ENCODE measurements at regions not wholly inside any gene's neighbourhood (a gene's known extent, or its start where the extent isn't known, plus 50 kb on each side); places are given as distances from the start of the nearest gene placed in this dataset.

DNA sequence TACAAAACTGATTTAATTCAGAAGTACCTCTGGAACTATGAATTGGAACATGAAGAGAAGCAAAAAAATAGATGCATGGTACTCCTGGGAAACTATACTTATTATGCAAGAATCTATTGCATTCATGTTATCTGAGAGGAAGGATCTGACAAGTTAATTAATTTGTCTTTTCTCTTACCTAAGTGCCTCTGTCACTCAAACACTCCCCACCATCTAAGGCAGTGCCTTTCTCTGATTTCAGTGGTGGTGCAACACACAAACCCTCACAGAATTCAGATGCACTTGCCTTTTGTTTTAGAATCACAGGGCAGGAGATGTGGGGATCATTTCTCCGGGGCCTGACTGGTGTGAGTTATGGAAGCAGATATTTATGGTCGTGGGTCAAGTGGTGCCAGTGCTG, 52.5 kb upstream of the C9orf72 start:
- no peaks in the 10 kb centered on the region for H3K4me1 Mint-ChIP-seq
- no peak overlapping the region for H3K4me3 Mint-ChIP-seq
- H3K9me3 Mint-ChIP-seq: no peaks in the 10 kb centered on the region
- no peak for ATAC-seq (replicated peaks)
- peaks cover 6% of the 10 kb centered on the region for H3K27me3 Mint-ChIP-seq
- H3K36me3 Mint-ChIP-seq (ENCODE audit: low read depth): no peaks in the 10 kb centered on the region
- H3K27ac Mint-ChIP-seq: no peak overlapping the region

DNA sequence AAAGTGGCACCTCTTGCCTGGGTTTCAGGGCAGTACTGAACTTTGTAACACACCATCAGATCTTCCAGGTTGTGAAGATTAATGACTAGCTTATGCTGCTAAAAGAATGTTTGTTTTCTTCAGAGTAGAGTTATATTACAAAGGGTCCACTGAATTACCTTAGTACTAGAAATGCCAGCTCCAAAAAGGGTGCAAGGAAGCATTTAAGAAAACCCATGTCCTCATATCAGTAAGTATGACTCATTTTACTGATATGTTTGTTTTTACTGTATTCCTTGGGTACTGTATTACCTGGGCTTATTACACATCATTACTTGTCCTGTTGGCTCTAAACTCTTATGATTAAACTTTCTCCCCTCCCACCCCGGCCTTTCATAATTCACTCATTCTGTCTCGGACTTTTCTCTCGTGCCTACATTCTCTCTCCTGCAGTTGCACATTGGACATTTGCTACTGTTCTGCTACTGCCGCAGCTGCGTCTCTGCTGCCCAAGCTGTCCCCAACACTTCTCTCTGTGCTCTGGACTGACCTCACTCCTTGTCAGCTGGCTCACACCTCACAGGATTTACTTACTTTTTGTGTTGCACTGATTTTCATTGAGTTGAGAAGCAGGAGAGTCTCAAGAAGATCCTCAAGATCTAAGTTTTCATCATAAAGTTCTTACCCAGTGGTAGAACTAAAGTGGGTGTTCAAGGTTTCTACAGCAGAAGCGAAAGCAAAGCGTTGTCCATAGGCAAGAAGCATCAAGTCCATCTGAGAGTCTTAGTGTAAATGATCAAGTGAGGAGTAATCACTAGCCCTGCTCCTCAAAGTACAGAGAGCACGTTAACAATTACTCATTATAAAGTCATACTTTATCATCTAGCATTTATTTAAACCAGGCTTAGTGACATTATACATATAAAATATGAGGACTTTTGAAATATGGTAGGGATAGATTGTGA, 53.2 kb upstream of the C9orf72 start:
- no peaks in the 10 kb centered on the region for H3K36me3 Mint-ChIP-seq (ENCODE audit: low read depth)
- no peaks in the 10 kb centered on the region for H3K4me1 Mint-ChIP-seq
- H3K27me3 Mint-ChIP-seq: peaks cover 14% of the 10 kb centered on the region
- H3K9me3 Mint-ChIP-seq: no peaks in the 10 kb centered on the region
- H3K4me3 Mint-ChIP-seq: no peak overlapping the region
- peak; percentile 39 for ATAC-seq (replicated peaks)
- H3K27ac Mint-ChIP-seq: no peak overlapping the region

DNA sequence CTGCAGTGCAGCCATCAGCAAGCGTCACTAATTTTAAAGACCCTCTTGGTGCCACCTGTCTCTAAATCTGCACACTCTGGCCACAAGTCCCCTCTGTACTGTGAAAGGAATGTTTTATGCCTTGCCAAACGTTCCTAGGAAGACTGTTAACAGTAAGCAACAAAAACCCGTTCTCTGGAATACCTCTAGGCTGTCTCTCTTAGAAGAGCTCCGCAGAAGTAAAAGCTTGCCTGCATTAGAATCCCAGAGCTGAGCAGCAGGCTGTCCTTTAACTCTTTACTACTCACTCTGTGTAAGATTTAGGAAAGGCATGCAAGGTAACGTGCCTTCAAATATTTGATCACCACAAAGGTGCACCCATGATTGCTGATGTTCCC, 53.9 kb upstream of the C9orf72 start:
- ATAC-seq (replicated peaks): no peak
- Mint-ChIP-seq H3K4me3 (no peak overlapping the region), H3K36me3 (ENCODE audit: low read depth) (no peaks in the 10 kb centered on the region), H3K9me3 (no peaks in the 10 kb centered on the region), H3K27ac (no peak overlapping the region), H3K27me3 (peaks cover 16% of the 10 kb centered on the region), H3K4me1 (no peaks in the 10 kb centered on the region)

DNA sequence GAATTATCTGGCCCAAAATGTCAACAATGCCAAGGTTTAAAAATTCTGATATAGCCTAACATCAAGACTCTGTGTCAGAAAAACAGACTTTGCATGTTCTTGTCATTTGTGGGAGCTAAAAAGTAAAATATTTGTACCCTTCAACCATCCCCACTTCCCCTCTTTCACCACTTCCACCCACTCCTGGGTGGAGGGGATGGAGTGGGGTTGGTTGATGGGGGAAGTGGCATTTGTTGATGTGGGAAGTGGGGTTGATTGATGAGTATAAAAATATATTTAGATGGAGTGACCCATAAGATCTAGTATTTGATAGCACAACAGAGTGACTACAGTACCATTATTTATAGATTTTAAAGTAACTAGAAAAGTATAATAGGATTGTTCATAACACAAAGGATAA, 55.0 kb upstream of the C9orf72 start:
- no peaks in the 10 kb centered on the region for H3K36me3 Mint-ChIP-seq (ENCODE audit: low read depth)
- H3K4me1 Mint-ChIP-seq: no peaks in the 10 kb centered on the region
- no peak for ATAC-seq (replicated peaks)
- H3K27ac Mint-ChIP-seq: no peak overlapping the region
- H3K27me3 Mint-ChIP-seq: peaks cover 17% of the 10 kb centered on the region
- H3K4me3 Mint-ChIP-seq: no peak overlapping the region
- H3K9me3 Mint-ChIP-seq: no peaks in the 10 kb centered on the region

DNA sequence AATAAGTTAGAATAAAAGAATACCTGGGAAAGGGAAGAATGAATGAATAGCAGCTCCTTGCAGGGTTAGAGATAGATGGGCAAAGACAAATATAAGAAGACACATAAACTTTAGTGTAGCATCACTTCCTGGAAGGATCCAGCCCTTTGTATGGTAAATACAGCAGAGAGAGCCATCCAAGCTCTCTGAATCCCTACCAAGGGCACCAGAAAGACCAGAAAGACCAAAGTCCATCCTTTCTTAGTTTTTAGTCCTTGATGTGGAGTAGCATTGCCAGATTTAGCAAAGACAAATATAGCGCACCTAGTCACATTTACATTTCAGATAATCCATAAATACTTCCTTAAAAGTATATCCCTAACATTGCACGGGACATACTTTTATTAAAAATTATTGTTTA, 56.1 kb upstream of the C9orf72 start:
- Mint-ChIP-seq H3K27me3 (peaks cover 25% of the 10 kb centered on the region), H3K4me1 (no peaks in the 10 kb centered on the region), H3K27ac (no peak overlapping the region), H3K9me3 (no peaks in the 10 kb centered on the region), H3K36me3 (ENCODE audit: low read depth) (no peaks in the 10 kb centered on the region), H3K4me3 (no peak overlapping the region)
- ATAC-seq (replicated peaks): no peak

DNA sequence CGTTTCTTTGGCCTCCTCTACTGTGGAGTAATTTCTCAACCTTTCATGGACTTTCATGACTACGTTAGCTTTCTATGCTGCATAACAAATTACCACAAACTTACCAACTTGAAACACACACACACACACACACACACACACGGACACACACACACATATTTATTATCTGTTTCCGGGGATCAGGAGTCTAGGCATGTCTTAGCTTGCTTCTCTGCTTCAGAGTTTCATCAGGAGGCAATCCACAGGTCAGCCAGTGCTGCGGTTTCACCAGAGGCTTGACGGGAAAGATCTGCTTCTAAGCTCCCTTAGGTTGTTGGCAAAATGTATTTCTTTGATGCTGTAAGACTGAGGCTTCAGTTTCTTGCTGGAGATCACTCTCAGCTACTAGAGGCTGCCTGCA, 59.0 kb upstream of the C9orf72 start:
- no peak overlapping the region for H3K27ac Mint-ChIP-seq
- H3K36me3 Mint-ChIP-seq (ENCODE audit: low read depth): no peaks in the 10 kb centered on the region
- peaks cover 20% of the 10 kb centered on the region for H3K27me3 Mint-ChIP-seq
- H3K9me3 Mint-ChIP-seq: no peaks in the 10 kb centered on the region
- no peak overlapping the region for H3K4me3 Mint-ChIP-seq
- no peak for ATAC-seq (replicated peaks)
- H3K4me1 Mint-ChIP-seq: no peaks in the 10 kb centered on the region

DNA sequence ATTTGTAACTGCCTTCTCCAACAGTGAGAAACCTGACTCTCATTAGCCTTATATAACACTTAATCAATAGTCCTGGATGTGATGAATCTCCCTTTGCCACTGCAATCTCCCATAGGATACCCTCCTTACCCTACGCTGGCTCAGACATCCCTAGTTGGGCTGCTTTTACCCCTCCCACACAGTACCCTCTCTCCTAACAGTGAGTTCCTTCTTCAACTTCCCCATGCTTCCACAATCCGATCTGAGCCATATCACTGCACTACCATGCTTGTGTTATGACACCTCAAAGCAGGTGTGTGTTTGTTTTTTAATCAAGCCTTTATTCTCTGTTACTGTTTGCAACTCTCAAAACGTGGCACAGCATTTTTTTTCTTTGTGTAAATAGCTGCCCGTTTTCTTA, 60.5 kb upstream of the C9orf72 start:
- Mint-ChIP-seq H3K4me3 (no peak overlapping the region), H3K27ac (no peak overlapping the region), H3K9me3 (no peaks in the 10 kb centered on the region), H3K27me3 (peaks cover 20% of the 10 kb centered on the region), H3K4me1 (no peaks in the 10 kb centered on the region), H3K36me3 (ENCODE audit: low read depth) (no peaks in the 10 kb centered on the region)
- no peak for ATAC-seq (replicated peaks)

DNA sequence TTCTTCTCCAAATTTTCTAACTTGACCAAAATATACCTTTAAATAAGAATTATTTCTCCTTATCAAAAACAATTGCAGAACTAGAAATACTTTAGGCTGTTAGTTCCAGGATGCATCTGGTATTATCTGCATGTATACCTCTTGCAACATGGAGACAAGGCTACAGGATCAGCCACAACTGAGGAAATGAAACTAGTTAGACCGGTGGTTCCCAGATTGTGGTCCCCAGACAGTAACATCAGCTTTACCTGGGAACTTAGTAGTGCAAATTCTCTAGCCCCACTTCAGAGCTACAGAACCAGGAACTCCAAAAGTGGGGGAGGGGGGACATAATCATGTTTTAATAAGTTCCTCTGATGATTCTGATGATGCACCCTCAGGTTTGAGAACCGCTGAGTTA, 61.6 kb upstream of the C9orf72 start:
- no peak for ATAC-seq (replicated peaks)
- Mint-ChIP-seq H3K4me1 (no peaks in the 10 kb centered on the region), H3K4me3 (no peak overlapping the region), H3K27ac (no peak overlapping the region), H3K36me3 (ENCODE audit: low read depth) (no peaks in the 10 kb centered on the region), H3K27me3 (peaks cover 20% of the 10 kb centered on the region), H3K9me3 (no peaks in the 10 kb centered on the region)

DNA sequence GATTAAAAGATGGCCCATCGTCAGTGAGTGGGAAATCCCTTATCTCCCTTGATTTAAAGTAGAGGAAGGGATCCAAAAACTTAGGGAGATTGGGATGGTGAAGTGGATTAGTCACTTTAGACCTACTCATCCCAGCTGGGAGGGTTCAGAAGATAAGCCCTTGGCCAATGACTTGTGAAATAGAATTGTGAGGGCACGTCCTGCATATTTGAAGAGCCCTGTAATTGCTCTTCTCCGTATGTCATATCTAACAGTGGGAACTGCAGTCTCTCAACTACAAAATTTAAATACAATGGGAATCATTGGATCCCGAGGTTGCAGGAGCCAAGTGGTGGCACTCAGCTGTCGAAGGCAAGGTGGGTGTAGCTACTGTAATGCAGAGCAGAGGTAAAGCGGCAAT, 65.4 kb upstream of the C9orf72 start:
- H3K4me3 Mint-ChIP-seq: no peak overlapping the region

DNA sequence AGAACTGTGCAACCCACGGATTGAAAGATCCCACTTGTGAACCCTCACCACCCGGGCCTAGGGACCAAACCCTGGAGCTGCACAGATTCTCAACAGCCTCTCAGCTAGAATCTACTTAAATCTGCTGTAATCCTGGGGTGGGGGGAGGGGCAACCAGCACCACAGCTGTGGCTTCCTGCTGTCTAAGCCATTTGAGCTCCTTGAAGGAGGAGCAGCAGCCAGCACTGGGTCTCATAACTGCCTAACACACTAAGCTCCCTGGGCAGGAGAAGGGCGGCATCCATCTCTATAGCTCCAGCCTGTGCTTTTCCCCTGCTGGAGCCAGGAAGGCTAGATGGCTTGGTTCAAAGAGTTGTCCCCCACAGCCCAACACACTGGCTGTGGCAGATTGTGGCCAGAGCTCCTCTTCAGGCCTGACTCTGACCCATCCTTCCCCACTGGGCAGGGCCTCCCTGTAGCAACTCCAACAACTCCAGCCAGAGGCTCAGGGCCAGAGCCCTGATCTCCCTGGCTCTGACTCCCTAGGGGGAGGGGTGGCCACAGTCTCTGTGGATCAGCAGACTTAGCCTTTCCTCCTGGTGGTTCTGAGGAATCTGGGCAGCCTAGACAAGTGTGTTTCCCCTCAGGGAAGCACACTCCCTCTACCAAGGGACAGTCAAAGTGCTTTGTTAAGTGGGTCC, 72.0 kb upstream of the C9orf72 start:
- H3K9me3 Mint-ChIP-seq: no peaks in the 10 kb centered on the region
- no peak for ATAC-seq (replicated peaks)
- H3K4me1 Mint-ChIP-seq: no peaks in the 10 kb centered on the region
- H3K4me3 Mint-ChIP-seq: no peak overlapping the region
- H3K36me3 Mint-ChIP-seq (ENCODE audit: low read depth): no peaks in the 10 kb centered on the region
- H3K27me3 Mint-ChIP-seq: peaks cover 10% of the 10 kb centered on the region
- no peak overlapping the region for H3K27ac Mint-ChIP-seq

More for the DNA sequence above, 65.4 kb upstream of the C9orf72 start:
- no peak for ATAC-seq (replicated peaks)
- H3K27me3 Mint-ChIP-seq: peaks cover 3% of the 10 kb centered on the region
- no peaks in the 10 kb centered on the region for H3K36me3 Mint-ChIP-seq (ENCODE audit: low read depth)
- H3K9me3 Mint-ChIP-seq: no peaks in the 10 kb centered on the region
- no peak overlapping the region for H3K27ac Mint-ChIP-seq
- no peaks in the 10 kb centered on the region for H3K4me1 Mint-ChIP-seq

DNA sequence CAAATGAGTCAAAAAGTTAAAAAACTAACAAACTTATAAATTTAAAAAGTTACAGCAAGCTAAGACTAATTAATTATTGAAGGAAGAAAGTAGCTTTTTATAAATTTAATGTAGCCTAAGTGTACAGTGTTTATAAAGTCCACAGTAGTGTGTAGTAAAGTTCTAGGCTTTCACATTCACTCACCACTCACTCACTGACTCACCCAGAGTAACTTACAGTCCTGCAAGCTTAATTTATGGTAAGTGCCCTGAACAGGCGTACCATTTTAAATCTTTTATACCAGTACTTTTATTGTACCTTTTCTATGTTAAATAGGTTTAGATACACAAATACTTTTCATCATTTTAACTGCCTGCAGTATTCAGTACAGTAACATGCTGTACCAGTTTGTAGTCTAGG, 80.0 kb upstream of the C9orf72 start:
- Mint-ChIP-seq H3K9me3 (no peaks in the 10 kb centered on the region), H3K4me1 (no peaks in the 10 kb centered on the region), H3K27ac (no peak overlapping the region), H3K27me3 (no peaks in the 10 kb centered on the region), H3K36me3 (ENCODE audit: low read depth) (no peaks in the 10 kb centered on the region), H3K4me3 (no peak overlapping the region)
- no peak for ATAC-seq (replicated peaks)

DNA sequence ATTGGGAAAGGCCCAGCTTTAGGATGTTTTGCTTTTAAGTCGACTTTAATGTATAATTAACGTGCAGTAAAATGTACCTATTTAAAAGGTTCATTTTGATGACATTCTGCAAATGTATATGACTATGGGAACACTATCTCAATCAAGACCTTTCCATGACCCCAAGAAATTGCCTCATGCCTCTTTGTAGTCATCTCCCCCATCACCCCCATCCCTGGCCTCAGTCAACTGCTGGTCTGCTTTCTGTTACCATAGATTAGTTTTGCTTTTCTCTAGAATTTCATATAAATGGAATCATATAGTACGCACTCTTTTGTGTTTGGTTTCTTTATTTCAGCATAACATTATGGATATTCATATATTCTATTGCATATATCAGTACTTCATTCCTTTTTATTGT, 80.7 kb upstream of the C9orf72 start:
- H3K4me1 Mint-ChIP-seq: no peaks in the 10 kb centered on the region
- no peak overlapping the region for H3K27ac Mint-ChIP-seq
- H3K9me3 Mint-ChIP-seq: no peaks in the 10 kb centered on the region
- H3K27me3 Mint-ChIP-seq: no peaks in the 10 kb centered on the region
- H3K4me3 Mint-ChIP-seq: no peak overlapping the region
- H3K36me3 Mint-ChIP-seq (ENCODE audit: low read depth): no peaks in the 10 kb centered on the region
- ATAC-seq (replicated peaks): no peak

DNA sequence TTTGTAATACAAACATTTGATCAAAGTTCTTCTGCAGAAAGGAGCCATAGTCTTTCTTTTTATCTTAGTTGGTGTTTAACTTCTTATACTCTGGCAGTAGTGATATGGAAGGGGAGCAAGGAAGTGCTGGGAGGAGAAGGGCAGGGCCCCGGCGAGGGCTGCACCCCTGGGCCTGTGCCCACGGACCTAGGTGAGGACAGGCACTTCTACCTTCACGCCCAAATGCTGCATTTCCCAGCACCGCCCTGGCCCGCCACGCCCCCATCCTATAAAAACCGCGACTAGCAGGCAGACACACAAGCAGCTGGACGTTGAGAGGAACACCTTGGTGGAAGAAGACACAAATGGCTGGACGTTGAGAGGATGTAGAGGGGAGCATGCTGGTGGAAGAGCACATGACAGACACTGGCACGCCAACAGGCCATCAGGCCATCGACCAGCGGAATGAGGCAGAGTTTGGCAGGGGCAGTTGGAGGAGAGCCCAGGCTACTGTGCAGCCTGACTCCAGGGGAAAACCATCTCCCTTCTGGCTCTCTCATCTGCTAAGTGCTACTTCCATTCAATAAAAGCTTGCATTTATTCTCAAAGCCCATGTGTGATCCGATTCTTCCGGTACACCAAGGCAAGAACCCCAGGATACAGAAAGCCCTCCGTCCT, 81.5 kb upstream of the C9orf72 start:
- Mint-ChIP-seq H3K4me3 (no peak overlapping the region), H3K27ac (no peak overlapping the region), H3K36me3 (ENCODE audit: low read depth) (no peaks in the 10 kb centered on the region), H3K4me1 (no peaks in the 10 kb centered on the region), H3K27me3 (no peaks in the 10 kb centered on the region), H3K9me3 (no peaks in the 10 kb centered on the region)
- ATAC-seq (replicated peaks): no peak

DNA sequence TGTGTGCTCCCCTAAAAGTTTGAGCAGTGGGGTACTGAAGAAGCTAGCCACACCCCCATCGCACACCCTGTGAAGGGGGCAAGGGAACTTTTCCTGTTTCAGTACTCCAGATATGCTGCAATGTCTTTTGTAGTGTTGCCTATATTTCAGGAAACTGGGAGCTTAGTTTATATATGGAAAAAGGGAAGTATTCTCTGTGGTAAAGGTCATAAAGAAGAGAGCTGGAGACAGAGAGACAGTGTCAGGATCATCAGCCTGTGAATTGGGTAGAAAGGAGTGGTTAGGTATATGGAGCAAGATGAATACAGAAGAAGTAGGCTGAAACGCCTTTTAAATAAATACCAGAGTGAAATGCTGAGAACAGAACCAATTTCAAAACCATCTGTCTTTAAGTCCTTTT, 82.2 kb upstream of the C9orf72 start:
- H3K36me3 Mint-ChIP-seq (ENCODE audit: low read depth): no peaks in the 10 kb centered on the region
- no peak for ATAC-seq (replicated peaks)

DNA sequence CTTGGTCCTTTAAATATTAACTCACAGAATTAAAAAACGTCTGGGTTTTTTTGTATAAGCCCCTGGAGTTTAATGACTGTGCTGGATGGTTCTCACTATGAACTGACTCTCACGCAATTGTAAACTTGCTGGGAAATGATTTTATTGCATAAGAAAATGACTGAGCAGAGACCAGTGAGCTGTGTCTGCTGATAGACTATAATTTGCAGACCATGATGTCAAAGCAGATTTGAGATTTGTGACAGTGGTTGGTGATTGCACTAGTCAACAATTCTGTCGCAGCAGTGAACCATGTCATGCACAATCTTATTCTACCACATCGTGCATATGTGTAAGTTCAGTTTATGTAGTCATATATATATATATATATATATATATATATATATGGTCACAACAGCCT, 85.7 kb upstream of the C9orf72 start:
- Mint-ChIP-seq H3K4me3 (no peak overlapping the region), H3K27ac (no peak overlapping the region), H3K36me3 (ENCODE audit: low read depth) (no peaks in the 10 kb centered on the region), H3K9me3 (no peaks in the 10 kb centered on the region), H3K27me3 (peaks cover 7% of the 10 kb centered on the region), H3K4me1 (peaks cover under 1% of the 10 kb centered on the region)
- ATAC-seq (replicated peaks): no peak

More for the DNA sequence above, 82.2 kb upstream of the C9orf72 start:
- Mint-ChIP-seq H3K27me3 (no peaks in the 10 kb centered on the region), H3K9me3 (no peaks in the 10 kb centered on the region), H3K4me1 (no peaks in the 10 kb centered on the region), H3K27ac (no peak overlapping the region), H3K4me3 (no peak overlapping the region)

All from activated T-helper 17 cell treated with anti-CD3 and anti-CD28 coated beads, Interleukin-2, amount 50 U/mL, for 72 hours (primary cell).